ENCODE measurements at regions not wholly inside any gene's neighbourhood (a gene's known extent, or its start where the extent isn't known, plus 50 kb on each side); places are given as distances from the start of the nearest gene placed in this dataset.

DNA sequence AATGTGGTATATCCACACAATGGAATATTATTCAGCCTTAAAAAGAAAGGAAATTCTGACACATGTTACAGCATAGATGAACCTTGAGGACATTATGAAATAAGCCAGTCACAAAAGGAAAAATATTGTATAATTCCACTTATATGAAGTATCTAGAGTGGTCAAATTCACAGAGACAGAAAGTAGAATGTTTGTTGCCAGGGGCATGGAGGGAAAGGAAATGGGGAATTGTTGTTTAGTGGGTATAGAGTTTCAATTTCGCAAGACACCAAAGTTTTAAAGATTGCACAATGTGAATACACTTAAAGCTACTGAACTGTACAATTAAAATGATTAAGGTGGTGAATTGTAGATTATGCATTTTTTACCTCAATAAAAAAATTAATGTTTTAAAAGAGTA, 92.9 kb downstream of the TXNL1 start:
- no peak for TF ChIP-seq JUND (IDR thresholded peaks at IDR 0.05; ENCODE audit: low read depth)
- in situ Hi-C loops (cut with HindIII; ENCODE audit: low pct_unique_long_range_greater_than_20kb, low sequenced_read_pairs): no loop called here
- no peak for DNase-seq (ENCODE audit: low read depth in 1 of 2, low spot score in 1 of 2)

DNA sequence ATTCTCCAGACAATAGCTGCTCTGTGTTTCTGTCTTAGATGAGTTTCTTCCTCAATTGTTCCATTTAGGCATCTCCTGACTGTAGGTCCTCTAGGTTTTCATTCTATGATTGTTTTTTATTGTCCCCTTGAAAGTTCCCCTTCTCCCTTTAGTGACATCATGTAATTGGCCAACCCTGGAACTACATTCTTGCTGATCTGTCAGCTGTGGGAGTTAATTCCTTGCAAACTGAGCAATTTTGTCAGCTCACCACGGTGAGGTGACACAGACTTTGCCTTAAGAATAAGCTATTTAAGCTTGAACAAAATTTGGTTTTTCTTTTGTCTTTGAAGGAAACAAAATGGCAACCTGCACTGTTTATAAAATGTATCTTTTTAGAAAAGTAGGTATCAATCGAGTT, 95.9 kb downstream of the TXNL1 start:
- TF ChIP-seq JUND (IDR thresholded peaks at IDR 0.05; ENCODE audit: low read depth): no peak
- in situ Hi-C loops (cut with HindIII; ENCODE audit: low pct_unique_long_range_greater_than_20kb, low sequenced_read_pairs): no loop called here

DNA sequence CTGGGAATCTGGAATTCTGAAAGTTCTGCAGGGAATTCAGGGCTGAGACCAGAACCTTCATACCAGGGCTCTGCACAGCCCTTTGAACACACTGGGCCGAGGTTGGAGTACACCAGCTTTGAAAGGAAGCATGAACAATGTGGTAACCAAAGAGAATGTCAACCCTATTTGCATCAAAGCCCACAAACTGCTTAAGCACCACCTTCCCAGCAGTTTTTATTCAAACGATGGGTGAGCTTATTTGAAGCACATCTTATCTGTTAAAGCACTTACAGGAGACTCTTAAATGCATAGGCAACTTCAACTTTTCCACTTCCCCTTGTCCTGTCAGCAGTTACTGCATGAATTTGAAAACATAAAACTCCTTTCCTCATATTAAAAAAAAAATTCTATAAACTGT, 96.6 kb downstream of the TXNL1 start:
- no peak for DNase-seq (ENCODE audit: low read depth in 1 of 2, low spot score in 1 of 2)
- TF ChIP-seq JUND (IDR thresholded peaks at IDR 0.05; ENCODE audit: low read depth): no peak
- in situ Hi-C loops (cut with HindIII; ENCODE audit: low pct_unique_long_range_greater_than_20kb, low sequenced_read_pairs): no loop called here

More for the DNA sequence above, 95.9 kb downstream of the TXNL1 start:
- DNase-seq (ENCODE audit: low read depth in 1 of 2, low spot score in 1 of 2): no peak

DNA sequence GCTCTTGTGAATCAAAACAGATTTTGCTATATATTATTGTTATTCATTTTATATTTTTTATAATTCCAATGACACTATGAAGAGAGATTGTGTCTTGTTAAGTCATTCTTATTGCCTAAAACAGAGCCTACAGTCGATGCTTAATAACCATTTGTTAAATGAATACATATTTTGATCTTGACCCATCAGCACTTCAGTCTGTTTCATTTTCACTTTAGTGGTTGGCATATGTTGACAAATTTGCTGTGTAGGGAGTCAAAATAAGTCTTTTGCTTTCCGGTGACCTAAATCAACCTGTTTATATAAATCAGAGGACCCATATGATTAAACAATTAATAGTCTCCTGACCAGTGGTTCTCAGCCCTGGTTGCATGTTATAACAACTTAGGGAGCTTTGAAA, 97.1 kb downstream of the TXNL1 start:
- no peak for DNase-seq (ENCODE audit: low read depth in 1 of 2, low spot score in 1 of 2)
- in situ Hi-C loops (cut with HindIII; ENCODE audit: low pct_unique_long_range_greater_than_20kb, low sequenced_read_pairs): no loop called here
- TF ChIP-seq JUND (IDR thresholded peaks at IDR 0.05; ENCODE audit: low read depth): no peak

DNA sequence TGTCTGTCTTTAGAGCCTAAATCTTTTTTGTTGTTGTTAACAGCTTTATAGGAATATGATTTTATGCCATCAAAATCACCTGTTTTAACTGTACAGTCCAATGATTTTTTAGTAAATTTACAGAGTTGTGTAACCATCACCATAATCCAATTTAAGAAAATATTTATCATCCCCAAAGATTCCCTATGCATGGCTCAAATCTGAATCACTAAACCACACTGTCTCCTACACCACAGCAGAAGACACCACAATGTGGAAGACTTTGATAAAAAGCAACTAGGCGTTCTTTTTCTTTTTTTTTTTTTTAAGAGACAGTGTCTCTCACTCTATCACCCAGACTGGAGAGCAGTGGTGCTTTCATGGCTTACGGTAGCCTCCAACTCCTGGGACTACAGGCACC, 99.6 kb downstream of the TXNL1 start:
- in situ Hi-C loops (cut with HindIII; ENCODE audit: low pct_unique_long_range_greater_than_20kb, low sequenced_read_pairs): no loop called here
- DNase-seq (ENCODE audit: low read depth in 1 of 2, low spot score in 1 of 2): no peak
- no peak for TF ChIP-seq JUND (IDR thresholded peaks at IDR 0.05; ENCODE audit: low read depth)

DNA sequence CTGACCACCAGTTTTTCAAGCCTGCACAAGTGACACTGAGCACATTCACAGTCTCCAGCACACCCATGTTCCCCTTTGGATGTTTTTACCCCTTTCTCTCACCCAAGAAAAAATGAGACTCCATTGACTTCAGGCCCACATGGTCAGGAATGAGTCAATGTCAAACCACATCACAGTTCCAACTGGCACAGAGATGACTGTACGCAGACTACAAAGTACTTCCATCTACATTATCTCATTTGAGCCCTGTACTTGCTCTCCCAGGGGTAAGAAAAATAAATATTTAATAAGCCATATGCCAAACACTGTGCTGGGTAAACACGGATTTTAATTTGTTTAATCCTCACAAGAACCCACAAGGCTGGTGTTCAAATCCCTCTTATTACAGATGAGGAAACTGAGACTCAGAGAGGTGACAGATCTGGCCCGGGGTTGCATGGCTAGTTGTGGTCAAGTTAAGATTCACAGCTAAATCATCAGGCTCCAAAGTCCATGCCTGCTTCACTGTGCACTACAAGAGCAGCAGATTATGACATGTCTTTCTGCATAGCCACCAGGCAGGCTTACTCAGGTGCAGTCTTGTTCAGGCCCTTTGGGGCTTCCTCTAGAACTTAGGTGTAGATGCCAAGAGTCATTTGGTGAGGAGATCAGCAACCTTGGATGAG, 106.1 kb downstream of the TXNL1 start:
- DNase-seq (ENCODE audit: low read depth in 1 of 2, low spot score in 1 of 2): no peak
- in situ Hi-C loops (cut with HindIII; ENCODE audit: low pct_unique_long_range_greater_than_20kb, low sequenced_read_pairs): no loop called here

DNA sequence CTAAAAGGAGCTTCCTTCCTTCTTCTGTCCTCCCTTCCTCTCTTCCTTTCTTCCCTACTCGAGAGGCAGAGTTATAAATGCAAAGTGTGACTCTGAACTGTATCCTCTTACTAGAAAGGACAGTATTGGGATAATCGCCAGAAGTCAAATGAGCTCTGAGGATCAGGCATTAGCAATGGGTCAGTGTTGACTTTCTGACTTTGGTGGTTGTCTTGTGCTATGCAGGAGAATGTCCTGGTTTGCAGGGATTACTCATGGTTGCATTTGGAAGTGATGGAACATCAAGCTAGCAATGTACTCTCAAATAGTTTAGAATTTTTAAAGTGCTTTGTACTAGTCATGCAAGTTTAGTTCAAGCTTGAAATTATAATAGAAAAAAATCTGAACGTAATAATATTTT, 115.6 kb downstream of the TXNL1 start:
- in situ Hi-C loops (cut with HindIII; ENCODE audit: low pct_unique_long_range_greater_than_20kb, low sequenced_read_pairs): no loop called here
- no peak for TF ChIP-seq JUND (IDR thresholded peaks at IDR 0.05; ENCODE audit: low read depth)
- DNase-seq (ENCODE audit: low read depth in 1 of 2, low spot score in 1 of 2): no peak

More for the DNA sequence above, 106.1 kb downstream of the TXNL1 start:
- TF ChIP-seq JUND (IDR thresholded peaks at IDR 0.05; ENCODE audit: low read depth): no peak

DNA sequence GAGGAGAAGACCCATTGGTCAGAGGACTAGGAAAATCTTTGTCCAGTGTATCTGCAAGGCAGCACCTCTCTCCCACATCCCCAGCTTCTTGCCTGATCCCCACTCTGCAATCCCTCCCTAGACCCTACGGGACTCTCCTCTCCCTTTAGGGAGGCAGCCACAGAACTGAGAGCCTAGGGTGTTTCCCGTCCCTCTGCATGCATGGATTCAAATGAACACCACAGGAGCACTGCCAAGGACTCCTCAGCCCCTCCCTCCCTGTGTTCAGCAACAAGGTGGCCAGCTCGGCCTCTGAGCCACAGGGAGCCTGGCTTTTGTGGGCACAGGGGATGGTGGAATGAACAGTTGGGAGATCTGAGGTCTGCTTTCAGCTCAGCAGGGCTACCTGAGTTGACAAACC, 117.1 kb downstream of the TXNL1 start:
- in situ Hi-C loops (cut with HindIII; ENCODE audit: low pct_unique_long_range_greater_than_20kb, low sequenced_read_pairs): no loop called here
- TF ChIP-seq JUND (IDR thresholded peaks at IDR 0.05; ENCODE audit: low read depth): no peak
- no peak for DNase-seq (ENCODE audit: low read depth in 1 of 2, low spot score in 1 of 2)

DNA sequence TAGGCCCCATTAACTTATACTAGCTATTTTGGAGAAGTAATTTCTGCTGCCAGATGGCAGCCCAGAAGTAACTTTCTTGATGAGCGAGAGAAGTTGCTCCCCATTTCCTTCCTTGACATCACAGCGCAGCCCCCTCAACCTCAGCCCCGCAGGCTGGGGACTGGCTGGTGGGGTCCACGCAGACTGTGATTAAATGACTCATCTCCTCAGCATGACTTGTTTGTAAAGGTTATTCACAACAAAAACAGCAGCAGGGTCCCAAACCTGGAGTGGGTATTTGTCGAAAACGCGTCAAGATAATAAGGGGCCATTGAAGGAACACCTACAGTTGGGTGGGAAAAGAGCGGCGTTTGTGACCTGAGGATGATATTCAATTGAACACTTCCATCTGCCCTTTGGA, 120.6 kb downstream of the TXNL1 start:
- DNase-seq (ENCODE audit: low read depth in 1 of 2, low spot score in 1 of 2): no peak

DNA sequence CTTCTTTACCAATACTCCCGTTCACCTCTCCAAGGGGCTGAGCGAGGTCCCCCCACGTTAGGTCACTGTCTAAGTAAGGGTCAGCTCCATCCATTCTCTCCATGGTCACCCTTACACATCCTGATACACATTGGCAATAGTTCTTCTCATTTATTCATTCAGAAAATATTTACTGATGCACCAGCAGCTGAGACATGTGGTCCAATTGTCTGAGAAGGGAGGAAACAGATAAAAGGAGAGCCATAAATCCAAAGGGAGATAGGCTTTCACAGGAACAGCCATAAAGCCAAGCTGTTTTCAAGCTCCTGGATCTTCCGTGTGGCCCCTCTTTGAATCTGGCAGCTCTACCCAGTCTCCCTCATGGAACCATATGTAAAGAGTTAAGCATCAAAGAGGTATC, 121.2 kb downstream of the TXNL1 start:
- no peak for TF ChIP-seq JUND (IDR thresholded peaks at IDR 0.05; ENCODE audit: low read depth)
- in situ Hi-C loops (cut with HindIII; ENCODE audit: low pct_unique_long_range_greater_than_20kb, low sequenced_read_pairs): no loop called here
- DNase-seq (ENCODE audit: low read depth in 1 of 2, low spot score in 1 of 2): no peak

More for the DNA sequence above, 120.6 kb downstream of the TXNL1 start:
- TF ChIP-seq JUND (IDR thresholded peaks at IDR 0.05; ENCODE audit: low read depth): no peak
- in situ Hi-C loops (cut with HindIII; ENCODE audit: low pct_unique_long_range_greater_than_20kb, low sequenced_read_pairs): no loop called here

DNA sequence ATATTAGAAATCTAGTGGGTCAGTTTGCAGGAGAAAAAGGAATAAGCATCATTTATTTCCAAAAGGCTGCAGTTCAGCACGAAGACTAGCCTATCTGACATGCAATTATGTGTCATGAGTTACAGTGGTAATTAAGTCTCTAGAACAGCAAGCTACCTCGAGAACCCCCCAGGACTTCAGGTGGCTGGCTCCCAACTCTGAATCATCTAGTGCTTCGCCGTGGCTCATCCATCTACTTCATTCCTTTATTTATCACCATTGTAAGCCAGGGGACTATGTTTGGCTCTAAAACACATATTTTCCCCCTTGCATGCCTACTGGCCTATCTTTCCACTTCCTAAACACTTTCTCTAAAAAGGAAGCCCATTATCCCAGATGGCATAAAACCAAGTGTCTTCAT, 121.6 kb downstream of the TXNL1 start:
- no peak for DNase-seq (ENCODE audit: low read depth in 1 of 2, low spot score in 1 of 2)
- in situ Hi-C loops (cut with HindIII; ENCODE audit: low pct_unique_long_range_greater_than_20kb, low sequenced_read_pairs): no loop called here
- TF ChIP-seq JUND (IDR thresholded peaks at IDR 0.05; ENCODE audit: low read depth): no peak

DNA sequence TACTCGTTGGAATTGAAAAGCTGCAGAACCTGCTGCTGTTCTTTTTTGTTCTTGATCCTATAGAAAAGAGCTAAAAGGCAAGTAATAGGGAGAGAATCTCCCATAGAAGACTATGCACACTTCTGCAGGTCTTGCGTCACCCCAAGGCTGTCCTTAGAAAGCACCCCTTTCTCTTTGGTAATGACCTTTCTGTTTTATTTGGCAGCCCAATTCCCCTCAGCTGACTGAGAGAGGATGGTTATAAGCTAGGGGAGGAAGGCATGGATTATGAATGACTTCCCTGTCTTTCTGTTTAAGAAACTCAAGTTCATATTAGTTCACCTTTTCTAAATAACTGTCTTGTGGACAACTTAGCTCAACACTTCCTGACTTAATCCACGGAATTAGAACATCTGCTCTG, 122.9 kb downstream of the TXNL1 start:
- TF ChIP-seq JUND (IDR thresholded peaks at IDR 0.05; ENCODE audit: low read depth): no peak
- in situ Hi-C loops (cut with HindIII; ENCODE audit: low pct_unique_long_range_greater_than_20kb, low sequenced_read_pairs): no loop called here
- no peak for DNase-seq (ENCODE audit: low read depth in 1 of 2, low spot score in 1 of 2)

DNA sequence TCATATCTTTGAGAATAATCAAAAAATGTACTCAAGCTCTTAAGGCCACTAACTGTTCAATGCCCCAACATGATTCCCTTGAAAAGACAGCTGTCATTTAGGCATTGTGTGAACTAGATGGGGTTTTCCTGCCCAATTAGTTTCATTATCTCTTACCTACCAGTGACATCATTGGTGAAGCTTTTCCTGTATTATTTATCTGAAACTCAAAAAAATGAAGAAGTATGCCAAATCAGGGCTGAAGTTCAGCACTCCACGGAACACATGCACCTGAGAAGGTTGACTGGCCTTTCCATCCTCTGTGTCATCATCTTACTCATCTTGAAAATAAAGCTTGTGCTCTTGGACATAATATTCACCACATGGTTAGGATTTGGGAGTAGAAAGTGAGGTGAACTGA, 126.4 kb downstream of the TXNL1 start:
- no peak for DNase-seq (ENCODE audit: low read depth in 1 of 2, low spot score in 1 of 2)
- no peak for TF ChIP-seq JUND (IDR thresholded peaks at IDR 0.05; ENCODE audit: low read depth)
- in situ Hi-C loops (cut with HindIII; ENCODE audit: low pct_unique_long_range_greater_than_20kb, low sequenced_read_pairs): no loop called here

DNA sequence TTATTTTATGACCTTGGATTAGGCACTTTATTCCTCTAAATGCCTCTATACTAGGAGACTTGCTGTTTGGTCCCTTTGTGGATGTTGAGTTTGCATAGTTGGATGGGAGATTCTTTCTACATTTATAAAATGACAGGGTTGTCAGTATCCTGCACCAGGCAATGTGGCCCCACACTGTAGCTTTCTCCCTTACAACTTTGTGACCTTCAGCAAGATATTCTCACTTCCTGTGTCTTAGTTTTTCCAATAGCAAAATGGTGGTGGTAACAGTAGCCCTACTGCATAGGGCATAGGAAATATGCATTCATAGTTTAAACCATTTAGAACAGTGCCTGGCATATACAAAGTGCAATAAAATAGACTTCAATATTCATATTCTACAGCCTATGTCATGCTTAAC, 128.3 kb downstream of the TXNL1 start:
- no peak for TF ChIP-seq JUND (IDR thresholded peaks at IDR 0.05; ENCODE audit: low read depth)
- no peak for DNase-seq (ENCODE audit: low read depth in 1 of 2, low spot score in 1 of 2)
- in situ Hi-C loops (cut with HindIII; ENCODE audit: low pct_unique_long_range_greater_than_20kb, low sequenced_read_pairs): no loop called here
